ENCODE measurements at regions not wholly inside any gene's neighbourhood (a gene's known extent, or its start where the extent isn't known, plus 50 kb on each side); places are given as distances from the start of the nearest gene placed in this dataset.

DNA sequence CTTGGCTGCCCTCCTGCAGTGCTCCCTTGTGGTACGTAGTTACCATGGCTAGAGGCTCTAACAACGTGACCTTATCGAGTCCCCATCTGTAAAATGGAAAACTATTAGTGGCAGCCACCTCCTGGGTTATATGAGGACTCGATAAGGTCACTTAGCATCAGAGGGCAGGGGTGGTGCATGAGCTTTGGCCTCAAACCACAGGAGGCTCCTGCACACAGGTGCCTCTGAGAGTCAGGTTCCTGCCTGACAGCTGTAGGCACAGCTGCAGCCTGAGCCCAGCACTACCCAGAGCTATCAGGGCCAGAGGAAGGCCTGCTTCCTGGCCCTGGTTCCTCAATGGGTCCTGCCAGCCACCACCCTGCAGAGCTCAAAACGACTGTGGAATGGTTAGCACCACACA lies 57.2 kb upstream of the SEC14L1 start:
- Histone ChIP-seq H3K4me3 (replicated peaks in 1 of 4; ENCODE audit: control extremely low read depth in 1 of 4, insufficient read depth in 1 of 4, low read depth in 3 of 4, low read length in 4 of 4) (no peak overlapping the region), H3K4me1 (ENCODE audit: control insufficient read depth, extremely low read depth, insufficient read depth, low read length) (peaks cover 3% of the 10 kb centered on the region), H3K36me3 (ENCODE audit: control insufficient read depth, insufficient read depth, low read length) (no peaks in the 10 kb centered on the region), H3K27me3 (ENCODE audit: control insufficient read depth, insufficient read depth, low read length) (peaks cover 3% of the 10 kb centered on the region), H3K9ac (ENCODE audit: insufficient read depth, low read length) (no peak overlapping the region), H3K27ac (ENCODE audit: insufficient read depth, low read length) (no peak overlapping the region), H3K79me2 (ENCODE audit: control insufficient read depth, insufficient read depth, low read length) (no peaks in the 10 kb centered on the region), H3K4me2 (ENCODE audit: extremely low read depth, insufficient read depth, low read length) (no peak overlapping the region), H2AFZ (ENCODE audit: low read length) (no peak overlapping the region), H4K20me1 (ENCODE audit: control insufficient read depth, extremely low read depth, insufficient read depth, low read length) (no peaks in the 10 kb centered on the region), H3K9me3 (ENCODE audit: control insufficient read depth, insufficient read depth, low read depth, low read length) (no peaks in the 10 kb centered on the region)
- TF ChIP-seq CTCF (conservative IDR thresholded peaks at IDR 0.05 in 1 of 2, IDR thresholded peaks at IDR 0.05 in 1 of 2; ENCODE audit: low read depth in 1 of 2, low read length in 2 of 2) (no peak), EZH2 (IDR thresholded peaks at IDR 0.05; ENCODE audit: low read length, missing control alignments) (no peak)
- DNase-seq (ENCODE audit: low read depth in 2 of 2): no peak

DNA sequence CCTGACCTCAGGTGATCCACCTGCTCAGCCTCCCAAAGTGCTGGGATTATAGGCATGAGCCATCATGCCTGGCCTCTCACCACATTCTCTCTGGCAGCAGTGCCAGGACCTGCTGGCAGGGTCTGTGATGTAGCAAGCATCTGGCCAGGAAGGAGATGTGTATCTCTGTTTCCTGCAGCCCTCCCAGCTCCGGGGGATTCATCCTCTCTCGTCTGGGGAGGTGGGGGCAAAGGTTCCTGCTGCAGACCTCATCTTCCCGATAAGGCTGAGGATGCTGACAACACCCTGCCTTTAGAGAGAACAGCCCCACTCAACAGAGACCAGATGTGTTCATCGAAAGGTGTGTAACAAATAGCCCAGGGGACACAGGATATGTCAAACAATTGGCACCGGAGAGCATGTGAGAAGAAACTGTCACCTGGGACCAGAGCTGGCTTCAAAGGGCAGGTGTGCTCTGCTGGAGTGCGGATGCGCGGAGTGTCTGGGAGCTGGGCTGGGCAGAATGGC lies 54.8 kb upstream of the SEC14L1 start:
- no peaks in the 10 kb centered on the region for H3K27me3 ChIP-seq (ENCODE audit: control insufficient read depth, insufficient read depth, low read length)
- no peak for TF ChIP-seq EZH2 (IDR thresholded peaks at IDR 0.05; ENCODE audit: low read length, missing control alignments)
- no peak for TF ChIP-seq CTCF (conservative IDR thresholded peaks at IDR 0.05 in 1 of 2, IDR thresholded peaks at IDR 0.05 in 1 of 2; ENCODE audit: low read depth in 1 of 2, low read length in 2 of 2)
- H3K4me3 ChIP-seq (replicated peaks in 1 of 4; ENCODE audit: control extremely low read depth in 1 of 4, insufficient read depth in 1 of 4, low read depth in 3 of 4, low read length in 4 of 4): no peak overlapping the region
- peaks cover 16% of the 10 kb centered on the region for H3K79me2 ChIP-seq (ENCODE audit: control insufficient read depth, insufficient read depth, low read length)
- H3K27ac ChIP-seq (ENCODE audit: insufficient read depth, low read length): no peak overlapping the region
- H3K9me3 ChIP-seq (ENCODE audit: control insufficient read depth, insufficient read depth, low read depth, low read length): no peaks in the 10 kb centered on the region
- no peak for DNase-seq (ENCODE audit: low read depth in 2 of 2)
- H4K20me1 ChIP-seq (ENCODE audit: control insufficient read depth, extremely low read depth, insufficient read depth, low read length): no peaks in the 10 kb centered on the region
- H3K36me3 ChIP-seq (ENCODE audit: control insufficient read depth, insufficient read depth, low read length): no peaks in the 10 kb centered on the region
- H2AFZ ChIP-seq (ENCODE audit: low read length): no peak overlapping the region
- H3K4me2 ChIP-seq (ENCODE audit: extremely low read depth, insufficient read depth, low read length): no peak overlapping the region
- no peak overlapping the region for H3K9ac ChIP-seq (ENCODE audit: insufficient read depth, low read length)
- peaks cover 3% of the 10 kb centered on the region for H3K4me1 ChIP-seq (ENCODE audit: control insufficient read depth, extremely low read depth, insufficient read depth, low read length)

DNA sequence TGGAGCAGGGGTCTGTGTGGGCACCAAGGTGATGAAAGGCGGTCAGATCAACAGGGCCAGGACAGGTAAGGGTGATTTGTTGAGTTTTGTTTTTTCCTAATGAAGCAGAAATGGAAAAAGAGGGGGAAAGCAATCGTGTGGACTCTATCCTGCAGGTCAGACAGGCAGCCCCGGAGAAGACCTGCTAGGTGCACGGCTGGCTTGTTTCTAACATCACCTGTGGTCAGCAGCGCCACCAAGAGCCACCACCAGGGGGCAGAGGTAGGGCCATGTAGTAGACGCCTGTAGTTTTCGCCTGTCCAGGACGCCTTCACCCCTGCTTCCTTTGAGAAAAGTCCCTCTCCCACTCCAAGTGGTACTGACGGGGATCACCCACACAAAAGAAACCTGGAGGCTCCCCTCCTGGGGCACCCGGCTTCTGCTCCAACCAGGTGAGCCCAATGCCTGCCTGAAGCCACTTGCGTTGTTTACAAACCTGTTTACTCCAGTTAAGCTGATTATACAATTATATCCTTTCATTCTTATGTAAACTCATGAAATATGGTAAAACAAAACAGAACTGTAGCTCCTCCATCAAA lies 54.2 kb upstream of the SEC14L1 start:
- Histone ChIP-seq H3K9me3 (ENCODE audit: control insufficient read depth, insufficient read depth, low read depth, low read length) (no peaks in the 10 kb centered on the region), H3K4me2 (ENCODE audit: extremely low read depth, insufficient read depth, low read length) (peak overlapping the region; percentile 46), H3K27me3 (ENCODE audit: control insufficient read depth, insufficient read depth, low read length) (no peaks in the 10 kb centered on the region), H3K4me1 (ENCODE audit: control insufficient read depth, extremely low read depth, insufficient read depth, low read length) (peaks cover 3% of the 10 kb centered on the region), H3K79me2 (ENCODE audit: control insufficient read depth, insufficient read depth, low read length) (peaks cover 18% of the 10 kb centered on the region), H3K27ac (ENCODE audit: insufficient read depth, low read length) (no peak overlapping the region), H3K4me3 (replicated peaks in 1 of 4; ENCODE audit: control extremely low read depth in 1 of 4, insufficient read depth in 1 of 4, low read depth in 3 of 4, low read length in 4 of 4) (no peak overlapping the region), H3K36me3 (ENCODE audit: control insufficient read depth, insufficient read depth, low read length) (peaks cover 3% of the 10 kb centered on the region), H2AFZ (ENCODE audit: low read length) (peak overlapping the region; percentile 43), H4K20me1 (ENCODE audit: control insufficient read depth, extremely low read depth, insufficient read depth, low read length) (no peaks in the 10 kb centered on the region), H3K9ac (ENCODE audit: insufficient read depth, low read length) (no peak overlapping the region)
- peak; percentile 60 to 76 for DNase-seq (ENCODE audit: low read depth in 2 of 2)
- TF ChIP-seq EZH2 (IDR thresholded peaks at IDR 0.05; ENCODE audit: low read length, missing control alignments) (no peak), CTCF (conservative IDR thresholded peaks at IDR 0.05 in 1 of 2, IDR thresholded peaks at IDR 0.05 in 1 of 2; ENCODE audit: low read depth in 1 of 2, low read length in 2 of 2) (peak; percentile 84 to 97)

All from fibroblast of lung (primary cell).